ENCODE measurements at regions not wholly inside any gene's neighbourhood (a gene's known extent, or its start where the extent isn't known, plus 50 kb on each side); places are given as distances from the start of the nearest gene placed in this dataset.

DNA sequence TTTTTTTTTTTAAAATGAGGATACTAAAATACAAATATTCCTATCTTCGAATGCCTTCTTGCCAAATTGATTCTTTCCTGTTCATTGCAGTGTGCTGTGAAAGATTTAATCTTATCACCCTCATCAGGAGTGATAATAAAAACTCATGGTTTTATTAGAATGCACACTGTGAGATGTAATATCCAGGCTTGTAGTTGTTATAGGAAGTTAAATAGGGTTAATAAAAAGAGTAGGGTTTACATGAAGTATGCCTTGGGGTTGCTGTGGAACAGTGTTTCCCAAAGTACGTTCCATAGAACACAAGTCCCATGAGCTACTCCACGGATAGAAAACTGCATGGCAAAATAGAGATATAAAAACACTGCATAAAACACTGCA is 191.9 kb downstream of the SPP2 start:
- TF ChIP-seq, protein P1, sequence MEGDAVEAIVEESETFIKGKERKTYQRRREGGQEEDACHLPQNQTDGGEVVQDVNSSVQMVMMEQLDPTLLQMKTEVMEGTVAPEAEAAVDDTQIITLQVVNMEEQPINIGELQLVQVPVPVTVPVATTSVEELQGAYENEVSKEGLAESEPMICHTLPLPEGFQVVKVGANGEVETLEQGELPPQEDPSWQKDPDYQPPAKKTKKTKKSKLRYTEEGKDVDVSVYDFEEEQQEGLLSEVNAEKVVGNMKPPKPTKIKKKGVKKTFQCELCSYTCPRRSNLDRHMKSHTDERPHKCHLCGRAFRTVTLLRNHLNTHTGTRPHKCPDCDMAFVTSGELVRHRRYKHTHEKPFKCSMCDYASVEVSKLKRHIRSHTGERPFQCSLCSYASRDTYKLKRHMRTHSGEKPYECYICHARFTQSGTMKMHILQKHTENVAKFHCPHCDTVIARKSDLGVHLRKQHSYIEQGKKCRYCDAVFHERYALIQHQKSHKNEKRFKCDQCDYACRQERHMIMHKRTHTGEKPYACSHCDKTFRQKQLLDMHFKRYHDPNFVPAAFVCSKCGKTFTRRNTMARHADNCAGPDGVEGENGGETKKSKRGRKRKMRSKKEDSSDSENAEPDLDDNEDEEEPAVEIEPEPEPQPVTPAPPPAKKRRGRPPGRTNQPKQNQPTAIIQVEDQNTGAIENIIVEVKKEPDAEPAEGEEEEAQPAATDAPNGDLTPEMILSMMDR (IDR thresholded peaks at IDR 0.05; ENCODE audit: low read length), result no peak
- TF ChIP-seq EZH2 (optimal IDR thresholded peaks at IDR 0.05; ENCODE audit: low read depth, low read length) (no peak), EZH2phosphoT487 (IDR thresholded peaks at IDR 0.05; ENCODE audit: low read length) (no peak)
